Lung (tissue), 11 donors: ENCODE measurements at regions not wholly inside any gene's neighbourhood (a gene's known extent, or its start where the extent isn't known, plus 50 kb on each side); places are given as distances from the start of the nearest gene placed in this dataset.
A peak's percentile ranks its signal among the peaks of the same experiment; 100 is the strongest.

Experiments
- ATAC-seq: fragments of 200-7000 bp; cut with Tn5 transposase; one replicate; pipeline ENCODE4 v1.9.1; 2020; ENCODE audit warnings: moderate number of reproducible peaks; ENCODE audit not compliant: insufficient read depth, low FRiP score
- DNase-seq, 3 donors: peaks; one replicate each; pipeline ENCODE4 v3.0.0-alpha.2; 2013 to 2017
- H3K27ac ChIP-seq, 2 donors: one replicate each; pipeline ENCODE4 v1.5.1; 2013; ENCODE audit warnings: mild to moderate bottlenecking in 2 of 2, moderate library complexity in 2 of 2, control low read depth in 1 of 2, inconsistent platforms in 1 of 2, low read depth in 1 of 2, low read length in 1 of 2
- H3K27me3 ChIP-seq, 3 donors: one replicate each; pipeline ENCODE4 v1.5.1; 2013; ENCODE audit warnings: low read length in 2 of 3; ENCODE audit not compliant: control insufficient read depth in 3 of 3, insufficient read depth in 3 of 3
- H3K36me3 ChIP-seq, 4 donors: one replicate each; pipeline ENCODE4 v1.5.1; 2013; ENCODE audit warnings: low read length in 4 of 4, mild to moderate bottlenecking in 1 of 4, moderate library complexity in 1 of 4; ENCODE audit not compliant: control insufficient read depth in 4 of 4, insufficient read depth in 4 of 4
- H3K4me1 ChIP-seq, 5 donors: one replicate each; pipeline ENCODE4 v1.5.1; 2013; ENCODE audit warnings: low read length in 5 of 5, mild to moderate bottlenecking in 2 of 5, moderate library complexity in 1 of 5; ENCODE audit not compliant: control insufficient read depth in 5 of 5, insufficient read depth in 5 of 5
- H3K4me3 ChIP-seq: one replicate; pipeline ENCODE4 v1.5.1; 2013; ENCODE audit warnings: mild to moderate bottlenecking, control low read depth, moderate library complexity
- H3K9ac ChIP-seq, 2 donors: one replicate each; pipeline ENCODE4 v1.5.1; 2013; ENCODE audit warnings: low read length in 2 of 2, control low read depth in 1 of 2; ENCODE audit not compliant: insufficient read depth in 1 of 2
- H3K9me3 ChIP-seq, 4 donors: one replicate each; pipeline ENCODE4 v1.5.1; 2013; ENCODE audit warnings: low read length in 3 of 4, mild to moderate bottlenecking in 1 of 4, moderate library complexity in 1 of 4; ENCODE audit not compliant: control insufficient read depth in 4 of 4, insufficient read depth in 3 of 4
- WGBS, 2 donors: extraction: QIAGEN DNeasy Blood & Tissue Kit; methylation state at CpG; one replicate each; pipeline ENCODE4 v1.1.7; 2013; 5-methylcytosine and 5-hydroxymethylcytosine counted together
- TF ChIP-seq, protein P1 (sequence below): IDR thresholded peaks from 2 replicates; pipeline ENCODE4 v1.5.1; 2012; ENCODE audit warnings: mild to moderate bottlenecking; ENCODE audit errors: control extremely low read depth, extremely low read depth
- donor health status: control.
- donor health status: control.
- donor health status: Bipolar disorder and iron deficiency.
- donor health status: healthy.
- donor health status: DM: yes; HTN: yes; CAD: no.

- Histone ChIP-seq H3K36me3 (no peaks in the 10 kb centered on the region), H3K4me3 (no peak overlapping the region), H3K27me3 (no peaks in the 10 kb centered on the region), H3K9ac (no peak overlapping the region), H3K4me1 (peaks cover 0 to 24% (median 4%) of the 10 kb centered on the region in 5 donors), H3K27ac (peak overlapping the region in 1 of 2 donors; percentile 53), H3K9me3 (no peaks in the 10 kb centered on the region)
- TF ChIP-seq, protein P1, sequence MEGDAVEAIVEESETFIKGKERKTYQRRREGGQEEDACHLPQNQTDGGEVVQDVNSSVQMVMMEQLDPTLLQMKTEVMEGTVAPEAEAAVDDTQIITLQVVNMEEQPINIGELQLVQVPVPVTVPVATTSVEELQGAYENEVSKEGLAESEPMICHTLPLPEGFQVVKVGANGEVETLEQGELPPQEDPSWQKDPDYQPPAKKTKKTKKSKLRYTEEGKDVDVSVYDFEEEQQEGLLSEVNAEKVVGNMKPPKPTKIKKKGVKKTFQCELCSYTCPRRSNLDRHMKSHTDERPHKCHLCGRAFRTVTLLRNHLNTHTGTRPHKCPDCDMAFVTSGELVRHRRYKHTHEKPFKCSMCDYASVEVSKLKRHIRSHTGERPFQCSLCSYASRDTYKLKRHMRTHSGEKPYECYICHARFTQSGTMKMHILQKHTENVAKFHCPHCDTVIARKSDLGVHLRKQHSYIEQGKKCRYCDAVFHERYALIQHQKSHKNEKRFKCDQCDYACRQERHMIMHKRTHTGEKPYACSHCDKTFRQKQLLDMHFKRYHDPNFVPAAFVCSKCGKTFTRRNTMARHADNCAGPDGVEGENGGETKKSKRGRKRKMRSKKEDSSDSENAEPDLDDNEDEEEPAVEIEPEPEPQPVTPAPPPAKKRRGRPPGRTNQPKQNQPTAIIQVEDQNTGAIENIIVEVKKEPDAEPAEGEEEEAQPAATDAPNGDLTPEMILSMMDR, result no peak
- DNase-seq (peak in 2 of 3 donors; percentile 55 to 64), ATAC-seq (no peak)
- WGBS, 2 donors, result 60 to 72% methylated on average over 2 of the region's 2 CpGs
Measured at GRCh38 chr13:79663435-79663834, 182.5 kb downstream of the NDFIP2 start.

DNA sequence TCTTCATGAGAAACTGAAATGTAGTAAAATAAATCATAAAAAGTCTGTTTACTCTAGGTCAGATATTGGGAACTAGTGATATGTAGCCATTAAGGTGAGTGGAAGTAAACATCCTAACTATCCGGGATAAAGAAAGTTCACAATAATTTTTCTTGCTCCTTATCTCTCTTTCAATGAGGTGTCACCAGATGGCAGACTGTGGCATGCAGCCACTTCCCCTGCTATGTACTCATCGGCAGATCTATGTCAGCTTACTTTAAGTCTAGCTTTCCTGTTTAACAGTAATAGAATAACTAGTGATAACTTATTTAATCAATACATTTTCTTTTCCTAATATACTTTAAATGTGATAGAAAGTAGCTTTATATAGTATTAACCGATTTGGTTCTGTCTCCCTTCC lies 181.9 kb downstream of the NDFIP2 start:
- 19 to 26% methylated on average over 3 of the region's 3 CpGs for WGBS, 2 donors
- ATAC-seq, result no peak
- Histone ChIP-seq H3K9ac (no peak overlapping the region), H3K4me3 (no peak overlapping the region), H3K27me3 (no peaks in the 10 kb centered on the region), H3K4me1 (peaks cover 0 to 30% (median 7%) of the 10 kb centered on the region in 5 donors), H3K36me3 (no peaks in the 10 kb centered on the region), H3K9me3 (no peaks in the 10 kb centered on the region), H3K27ac (peak overlapping the region in 1 of 2 donors; percentile 53)
- TF ChIP-seq, protein P1, result no peak
- DNase-seq, result peak; percentile 22 to 41 (median 23)

- no peak overlapping the region for H3K4me3 ChIP-seq
- no peak overlapping the region for H3K9ac ChIP-seq
- H3K9me3 ChIP-seq, result no peaks in the 10 kb centered on the region
- TF ChIP-seq, protein P1, result no peak
- H3K4me1 ChIP-seq, result peaks cover 2 to 33% (median 7%) of the 10 kb centered on the region in 5 donors
- DNase-seq (no peak), ATAC-seq (no peak)
- no peak overlapping the region for H3K27ac ChIP-seq
- no peaks in the 10 kb centered on the region for H3K27me3 ChIP-seq
- no peaks in the 10 kb centered on the region for H3K36me3 ChIP-seq
- WGBS, 2 donors, result 83% methylated on average over 3 of the region's 3 CpGs
Measured at GRCh38 chr13:79660361-79660760, 179.4 kb downstream of the NDFIP2 start.

- WGBS, 2 donors, result 51 to 65% methylated on average over 5 of the region's 5 CpGs
- TF ChIP-seq, protein P1, result no peak
- peak; percentile 60 to 89 (median 83) for DNase-seq
- no peak for ATAC-seq
- Histone ChIP-seq H3K9ac (no peak overlapping the region), H3K36me3 (no peaks in the 10 kb centered on the region), H3K4me1 (peaks cover 2 to 33% (median 7%) of the 10 kb centered on the region in 5 donors), H3K4me3 (no peak overlapping the region), H3K27ac (peak overlapping the region in 1 of 2 donors; percentile 47), H3K27me3 (no peaks in the 10 kb centered on the region), H3K9me3 (no peaks in the 10 kb centered on the region)
Measured at GRCh38 chr13:79659121-79659521, 178.2 kb downstream of the NDFIP2 start.
